ENCODE measurements at regions not wholly inside any gene's neighbourhood (a gene's known extent, or its start where the extent isn't known, plus 50 kb on each side); places are given as distances from the start of the nearest gene placed in this dataset.
"Not testable (repeated sequence)": the region's sequence is repeated elsewhere in the genome, so short reads cannot be mapped to it uniquely, and the experiment has no call there.

- Histone ChIP-seq H3K4me3 (ENCODE audit: low read length) (no peak overlapping the region), H2AFZ (ENCODE audit: low read length) (no peak overlapping the region), H3K27ac (ENCODE audit: low read length) (no peak overlapping the region), H3K27me3 (ENCODE audit: low read length) (no peaks in the 10 kb centered on the region), H3K79me2 (ENCODE audit: low read length) (no peaks in the 10 kb centered on the region), H3K4me1 (ENCODE audit: low read length) (no peaks in the 10 kb centered on the region), H4K20me1 (ENCODE audit: insufficient read depth, low read depth, low read length) (no peaks in the 10 kb centered on the region), H3K9me3 (ENCODE audit: low read length) (no peaks in the 10 kb centered on the region), H3K9me2 (replicated peaks; ENCODE audit: insufficient read depth, low read length) (no peaks in the 10 kb centered on the region), H3K4me2 (ENCODE audit: low read depth, low read length, poor library complexity, severe bottlenecking) (no peak overlapping the region), H3K36me3 (ENCODE audit: insufficient read depth, low read length) (no peaks in the 10 kb centered on the region), H3K9ac (ENCODE audit: low read length) (no peak overlapping the region)
- DNase-seq, result no peak
Observed at GRCh38 chrX:65902011-65902410, 137.9 kb downstream of the VSIG4 start.

GRCh38 chrX:65900850-65901844 lies 138.7 kb downstream of the VSIG4 start:
- no peaks in the 10 kb centered on the region for H3K9me2 ChIP-seq (replicated peaks; ENCODE audit: insufficient read depth, low read length)
- H3K27me3 ChIP-seq (ENCODE audit: low read length), result no peaks in the 10 kb centered on the region
- H3K4me1 ChIP-seq (ENCODE audit: low read length), result no peaks in the 10 kb centered on the region
- no peak overlapping the region for H3K27ac ChIP-seq (ENCODE audit: low read length)
- no peaks in the 10 kb centered on the region for H3K79me2 ChIP-seq (ENCODE audit: low read length)
- H3K4me2 ChIP-seq (ENCODE audit: low read depth, low read length, poor library complexity, severe bottlenecking), result no peak overlapping the region
- no peak overlapping the region for H2AFZ ChIP-seq (ENCODE audit: low read length)
- no peak for DNase-seq
- no peaks in the 10 kb centered on the region for H3K36me3 ChIP-seq (ENCODE audit: insufficient read depth, low read length)
- no peak overlapping the region for H3K9ac ChIP-seq (ENCODE audit: low read length)
- no peak overlapping the region for H3K4me3 ChIP-seq (ENCODE audit: low read length)
- H3K9me3 ChIP-seq (ENCODE audit: low read length), result no peaks in the 10 kb centered on the region
- no peaks in the 10 kb centered on the region for H4K20me1 ChIP-seq (ENCODE audit: insufficient read depth, low read depth, low read length)

DNA sequence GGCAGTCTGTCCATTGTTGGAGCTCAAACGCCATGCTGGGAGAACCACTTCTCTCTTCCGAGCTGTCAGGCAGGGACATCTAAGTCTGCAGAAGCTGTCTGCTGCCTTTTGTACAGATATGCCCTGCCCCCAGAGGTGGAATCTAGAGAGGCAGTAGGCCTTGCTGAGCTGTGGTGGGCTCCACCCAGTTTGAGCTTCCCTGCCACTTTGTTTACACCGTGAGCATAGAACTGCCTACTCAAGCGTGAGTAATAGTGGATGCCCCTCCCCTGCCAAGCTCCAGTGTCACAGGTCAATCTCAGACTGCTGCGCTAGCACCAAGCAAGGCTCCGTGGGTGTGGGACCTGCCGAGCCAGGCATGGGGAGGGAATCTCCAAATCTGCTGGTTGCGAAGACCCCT lies 145.7 kb downstream of the VSIG4 start:
- Histone ChIP-seq H3K4me2 (ENCODE audit: low read depth, low read length, poor library complexity, severe bottlenecking) (no peak overlapping the region), H2AFZ (ENCODE audit: low read length) (no peak overlapping the region)

GRCh38 chrX:65891817-65892216 lies 148.1 kb downstream of the VSIG4 start:
- not testable (repeated sequence) for H3K27ac ChIP-seq (ENCODE audit: low read length); H3K9me2 ChIP-seq (replicated peaks; ENCODE audit: insufficient read depth, low read length); H2AFZ ChIP-seq (ENCODE audit: low read length); H3K9me3 ChIP-seq (ENCODE audit: low read length); H3K4me2 ChIP-seq (ENCODE audit: low read depth, low read length, poor library complexity, severe bottlenecking); H3K36me3 ChIP-seq (ENCODE audit: insufficient read depth, low read length); H3K27me3 ChIP-seq (ENCODE audit: low read length); H3K4me3 ChIP-seq (ENCODE audit: low read length); H4K20me1 ChIP-seq (ENCODE audit: insufficient read depth, low read depth, low read length); DNase-seq; H3K79me2 ChIP-seq (ENCODE audit: low read length); H3K9ac ChIP-seq (ENCODE audit: low read length); H3K4me1 ChIP-seq (ENCODE audit: low read length)

More for the DNA sequence above, 145.7 kb downstream of the VSIG4 start:
- H3K9ac ChIP-seq (ENCODE audit: low read length), result no peak overlapping the region
- H3K27ac ChIP-seq (ENCODE audit: low read length), result no peak overlapping the region
- no peaks in the 10 kb centered on the region for H3K36me3 ChIP-seq (ENCODE audit: insufficient read depth, low read length)
- no peaks in the 10 kb centered on the region for H3K4me1 ChIP-seq (ENCODE audit: low read length)
- DNase-seq, result no peak
- H3K4me3 ChIP-seq (ENCODE audit: low read length), result no peak overlapping the region
- H3K9me3 ChIP-seq (ENCODE audit: low read length), result 0 out of 2 replicates have a peak, but pooled peaks cover 4% of the 10 kb centered on the region
- H4K20me1 ChIP-seq (ENCODE audit: insufficient read depth, low read depth, low read length), result no peaks in the 10 kb centered on the region
- H3K9me2 ChIP-seq (replicated peaks; ENCODE audit: insufficient read depth, low read length), result no peaks in the 10 kb centered on the region
- H3K27me3 ChIP-seq (ENCODE audit: low read length), result no peaks in the 10 kb centered on the region
- H3K79me2 ChIP-seq (ENCODE audit: low read length), result no peaks in the 10 kb centered on the region

- not testable (repeated sequence) for H3K27ac ChIP-seq (ENCODE audit: low read length); H3K4me1 ChIP-seq (ENCODE audit: low read length); H3K4me2 ChIP-seq (ENCODE audit: low read depth, low read length, poor library complexity, severe bottlenecking); H3K9me2 ChIP-seq (replicated peaks; ENCODE audit: insufficient read depth, low read length); DNase-seq; H3K9me3 ChIP-seq (ENCODE audit: low read length); H2AFZ ChIP-seq (ENCODE audit: low read length); H3K9ac ChIP-seq (ENCODE audit: low read length); H3K4me3 ChIP-seq (ENCODE audit: low read length); H3K79me2 ChIP-seq (ENCODE audit: low read length); H4K20me1 ChIP-seq (ENCODE audit: insufficient read depth, low read depth, low read length); H3K27me3 ChIP-seq (ENCODE audit: low read length); H3K36me3 ChIP-seq (ENCODE audit: insufficient read depth, low read length)
Observed at GRCh38 chrX:65888150-65888549, 151.7 kb downstream of the VSIG4 start.

- no peak overlapping the region for H3K4me3 ChIP-seq (ENCODE audit: low read length)
- no peaks in the 10 kb centered on the region for H3K36me3 ChIP-seq (ENCODE audit: insufficient read depth, low read length)
- H4K20me1 ChIP-seq (ENCODE audit: insufficient read depth, low read depth, low read length), result no peaks in the 10 kb centered on the region
- H3K9me2 ChIP-seq (replicated peaks; ENCODE audit: insufficient read depth, low read length), result no peaks in the 10 kb centered on the region
- H2AFZ ChIP-seq (ENCODE audit: low read length), result no peak overlapping the region
- H3K27me3 ChIP-seq (ENCODE audit: low read length), result no peaks in the 10 kb centered on the region
- H3K27ac ChIP-seq (ENCODE audit: low read length), result no peak overlapping the region
- DNase-seq, result no peak
- H3K79me2 ChIP-seq (ENCODE audit: low read length), result no peaks in the 10 kb centered on the region
- no peak overlapping the region for H3K4me2 ChIP-seq (ENCODE audit: low read depth, low read length, poor library complexity, severe bottlenecking)
- H3K9me3 ChIP-seq (ENCODE audit: low read length), result no peaks in the 10 kb centered on the region
- no peak overlapping the region for H3K9ac ChIP-seq (ENCODE audit: low read length)
- H3K4me1 ChIP-seq (ENCODE audit: low read length), result no peaks in the 10 kb centered on the region
Observed at GRCh38 chrX:65883556-65883955, 156.3 kb downstream of the VSIG4 start.

DNA sequence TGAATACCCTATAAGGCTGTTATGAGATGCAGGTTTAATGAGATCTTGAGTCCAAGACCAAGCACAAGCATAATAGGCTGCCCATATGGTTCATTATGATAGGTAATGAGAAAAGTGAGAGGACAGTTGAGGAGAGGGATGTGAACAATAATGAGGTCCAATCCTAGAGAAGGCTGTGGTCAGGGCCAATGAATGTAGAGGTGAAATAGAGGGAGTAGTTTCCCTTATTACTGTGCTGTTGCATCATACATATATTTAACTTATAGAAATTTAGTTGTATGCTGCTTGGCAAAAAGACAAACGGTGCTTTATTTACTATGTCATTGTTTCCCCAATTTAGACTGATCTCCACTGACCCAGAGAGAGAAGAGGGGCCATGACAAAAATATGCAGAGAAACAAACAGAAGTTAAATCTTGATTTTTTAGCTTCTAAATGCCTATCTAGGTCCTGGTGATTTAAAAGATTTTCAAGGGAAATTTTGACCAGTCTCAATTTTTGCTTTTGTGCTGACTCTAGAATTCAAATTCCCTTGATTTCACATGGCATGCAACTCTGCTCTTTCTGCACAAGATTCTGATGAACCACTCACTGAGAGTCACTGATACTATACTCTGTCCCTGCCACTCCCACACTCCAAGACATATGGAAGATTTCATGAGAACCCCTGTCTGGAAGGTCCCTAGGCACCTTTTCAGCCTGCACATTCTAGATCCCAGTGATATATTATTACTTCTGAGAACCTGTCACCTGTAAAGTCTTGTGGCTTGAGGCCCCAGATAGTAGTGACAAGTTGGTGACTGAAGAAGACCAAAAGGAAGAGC lies 159.7 kb downstream of the VSIG4 start:
- Histone ChIP-seq H2AFZ (ENCODE audit: low read length) (no peak overlapping the region), H3K4me2 (ENCODE audit: low read depth, low read length, poor library complexity, severe bottlenecking) (no peak overlapping the region), H3K79me2 (ENCODE audit: low read length) (no peaks in the 10 kb centered on the region), H3K27me3 (ENCODE audit: low read length) (no peaks in the 10 kb centered on the region), H3K36me3 (ENCODE audit: insufficient read depth, low read length) (no peaks in the 10 kb centered on the region), H3K9me2 (replicated peaks; ENCODE audit: insufficient read depth, low read length) (no peaks in the 10 kb centered on the region), H3K9ac (ENCODE audit: low read length) (no peak overlapping the region), H4K20me1 (ENCODE audit: insufficient read depth, low read depth, low read length) (no peaks in the 10 kb centered on the region), H3K27ac (ENCODE audit: low read length) (no peak overlapping the region), H3K4me3 (ENCODE audit: low read length) (no peak overlapping the region), H3K9me3 (ENCODE audit: low read length) (no peaks in the 10 kb centered on the region), H3K4me1 (ENCODE audit: low read length) (no peaks in the 10 kb centered on the region)
- DNase-seq, result no peak

GRCh38 chrX:65878456-65878855 lies 161.4 kb downstream of the VSIG4 start:
- Histone ChIP-seq H3K9me2 (replicated peaks; ENCODE audit: insufficient read depth, low read length) (no peaks in the 10 kb centered on the region), H3K4me1 (ENCODE audit: low read length) (no peaks in the 10 kb centered on the region), H3K4me3 (ENCODE audit: low read length) (no peak overlapping the region), H2AFZ (ENCODE audit: low read length) (no peak overlapping the region), H3K27ac (ENCODE audit: low read length) (no peak overlapping the region), H3K4me2 (ENCODE audit: low read depth, low read length, poor library complexity, severe bottlenecking) (no peak overlapping the region), H4K20me1 (ENCODE audit: insufficient read depth, low read depth, low read length) (no peaks in the 10 kb centered on the region), H3K9ac (ENCODE audit: low read length) (no peak overlapping the region), H3K36me3 (ENCODE audit: insufficient read depth, low read length) (no peaks in the 10 kb centered on the region), H3K9me3 (ENCODE audit: low read length) (no peaks in the 10 kb centered on the region), H3K27me3 (ENCODE audit: low read length) (no peaks in the 10 kb centered on the region), H3K79me2 (ENCODE audit: low read length) (no peaks in the 10 kb centered on the region)
- no peak for DNase-seq

Measured in Karpas-422 (cell line).